Psoas muscle (tissue), 7 donors: ENCODE measurements at regions not wholly inside any gene's neighbourhood (a gene's known extent, or its start where the extent isn't known, plus 50 kb on each side); places are given as distances from the start of the nearest gene placed in this dataset.

ENCODE experiments used
- ATAC-seq, 4 donors: fragments of 200-7000 bp; cut with Tn5 transposase; one replicate each; pipeline ENCODE4 v1.9.1; 2020; ENCODE audit warnings: moderate library complexity in 3 of 4, mild to moderate bottlenecking in 2 of 4
- DNase-seq, 2 donors: peaks; one replicate each; pipeline ENCODE4 v3.0.0-alpha.2; 2020
- H3K27ac ChIP-seq: fragments of 200-600 bp; one replicate; pipeline ENCODE4 v1.8.0; 2022
- H3K27me3 ChIP-seq, 3 donors: fragments of 200-600 bp in 1 of 3; one replicate each; pipeline versions ENCODE4 v1.6.1 to v1.8.0; 2013 to 2022; ENCODE audit warnings: low read length in 2 of 3, mild to moderate bottlenecking in 2 of 3, moderate library complexity in 1 of 3; ENCODE audit not compliant: insufficient read depth in 3 of 3
- H3K36me3 ChIP-seq, 2 donors: fragments of 200-600 bp in 1 of 2; one replicate each; pipeline versions ENCODE4 v1.6.1 to v1.8.0; 2013 to 2022; ENCODE audit warnings: low read depth in 1 of 2, mild to moderate bottlenecking in 1 of 2, moderate library complexity in 1 of 2; ENCODE audit not compliant: insufficient read depth in 1 of 2
- H3K4me1 ChIP-seq: fragments of 200-600 bp; one replicate; pipeline ENCODE4 v1.8.0; 2022
- H3K4me3 ChIP-seq: fragments of 200-600 bp; one replicate; pipeline ENCODE4 v1.8.0; 2022; ENCODE audit warnings: mild to moderate bottlenecking
- H3K9me3 ChIP-seq: fragments of 200-600 bp; one replicate; pipeline ENCODE4 v1.8.0; 2022
- WGBS, 3 donors: extraction: QIAGEN DNeasy Blood & Tissue Kit; methylation state at CpG; one replicate each; pipeline versions ENCODE4 v1.1.6 to v1.1.7; 2013; 5-methylcytosine and 5-hydroxymethylcytosine counted together
- intact Hi-C, 2 donors: fragments of 100-400 bp; cut with DNase I; formaldehyde crosslinking; loops; one replicate each; pipeline versions ENCODE4 v1.11.0 to v1.14.2; 2022
- TF ChIP-seq, protein P1 (sequence below): fragments of 200-600 bp; IDR thresholded peaks from one replicate; pipeline ENCODE4 v1.8.0; 2022; ENCODE audit warnings: antibody characterized with exemption
- donor health status: healthy with polysubstance abuse.
- donor health status: DM: no; HTN: no; CAD: no; lungs with moderate emphysema.
- donor health status: Bipolar disorder and iron deficiency.
- donor health status: healthy.
- donor health status: DM: yes; HTN: yes; CAD: no.
- donor health status: DM: no; HTN: no; CAD: no.
- donor health status: DM: yes; HTN: yes; CAD: no.

DNA sequence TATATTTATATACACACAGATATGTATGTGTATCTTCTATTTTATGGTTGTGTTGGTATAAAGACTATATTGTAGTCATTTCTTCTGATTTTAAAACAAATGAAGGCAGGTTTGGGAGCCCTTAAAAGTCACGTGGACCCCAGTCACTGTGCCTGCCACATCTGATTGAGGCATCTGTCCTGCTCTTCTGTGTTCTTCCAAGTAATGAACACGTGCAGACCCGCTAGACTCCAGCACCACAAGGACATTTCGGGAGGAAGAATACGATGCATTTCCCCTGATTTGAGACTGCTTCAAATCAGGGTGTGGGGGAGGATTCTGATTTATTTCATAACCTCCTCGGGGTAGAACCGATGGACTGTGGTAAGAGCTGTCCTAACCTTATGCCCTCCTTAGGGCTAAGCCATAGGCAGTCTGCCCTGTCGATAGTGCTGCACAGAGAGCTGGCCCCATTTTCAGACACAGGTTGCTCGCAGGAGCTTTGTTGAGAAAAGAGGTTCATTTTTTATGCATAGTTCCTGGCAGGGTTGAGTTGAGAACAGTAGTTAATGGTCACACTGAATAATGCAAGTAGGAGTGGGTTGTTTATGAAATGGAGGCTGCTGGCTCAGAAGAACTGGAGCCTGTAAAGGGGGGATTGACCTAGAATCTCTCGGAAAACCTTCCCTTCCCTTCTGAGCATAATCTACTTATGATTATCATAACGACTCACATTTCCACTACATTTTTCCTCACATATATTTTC lies 55.0 kb upstream of the C10orf120 start:
- ATAC-seq (no peak), DNase-seq (no peak)
- H3K4me3 ChIP-seq: no peak overlapping the region
- no peaks in the 10 kb centered on the region for H3K36me3 ChIP-seq
- H3K27me3 ChIP-seq: no peaks in the 10 kb centered on the region
- 75 to 78% (median 77%) methylated on average over 11 of the region's 11 CpGs for WGBS, 3 donors
- intact Hi-C loops: no loop called here
- H3K27ac ChIP-seq: no peak overlapping the region
- H3K9me3 ChIP-seq: peaks cover 16% of the 10 kb centered on the region
- no peaks in the 10 kb centered on the region for H3K4me1 ChIP-seq
- TF ChIP-seq, protein P1, sequence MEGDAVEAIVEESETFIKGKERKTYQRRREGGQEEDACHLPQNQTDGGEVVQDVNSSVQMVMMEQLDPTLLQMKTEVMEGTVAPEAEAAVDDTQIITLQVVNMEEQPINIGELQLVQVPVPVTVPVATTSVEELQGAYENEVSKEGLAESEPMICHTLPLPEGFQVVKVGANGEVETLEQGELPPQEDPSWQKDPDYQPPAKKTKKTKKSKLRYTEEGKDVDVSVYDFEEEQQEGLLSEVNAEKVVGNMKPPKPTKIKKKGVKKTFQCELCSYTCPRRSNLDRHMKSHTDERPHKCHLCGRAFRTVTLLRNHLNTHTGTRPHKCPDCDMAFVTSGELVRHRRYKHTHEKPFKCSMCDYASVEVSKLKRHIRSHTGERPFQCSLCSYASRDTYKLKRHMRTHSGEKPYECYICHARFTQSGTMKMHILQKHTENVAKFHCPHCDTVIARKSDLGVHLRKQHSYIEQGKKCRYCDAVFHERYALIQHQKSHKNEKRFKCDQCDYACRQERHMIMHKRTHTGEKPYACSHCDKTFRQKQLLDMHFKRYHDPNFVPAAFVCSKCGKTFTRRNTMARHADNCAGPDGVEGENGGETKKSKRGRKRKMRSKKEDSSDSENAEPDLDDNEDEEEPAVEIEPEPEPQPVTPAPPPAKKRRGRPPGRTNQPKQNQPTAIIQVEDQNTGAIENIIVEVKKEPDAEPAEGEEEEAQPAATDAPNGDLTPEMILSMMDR: no peak

DNA sequence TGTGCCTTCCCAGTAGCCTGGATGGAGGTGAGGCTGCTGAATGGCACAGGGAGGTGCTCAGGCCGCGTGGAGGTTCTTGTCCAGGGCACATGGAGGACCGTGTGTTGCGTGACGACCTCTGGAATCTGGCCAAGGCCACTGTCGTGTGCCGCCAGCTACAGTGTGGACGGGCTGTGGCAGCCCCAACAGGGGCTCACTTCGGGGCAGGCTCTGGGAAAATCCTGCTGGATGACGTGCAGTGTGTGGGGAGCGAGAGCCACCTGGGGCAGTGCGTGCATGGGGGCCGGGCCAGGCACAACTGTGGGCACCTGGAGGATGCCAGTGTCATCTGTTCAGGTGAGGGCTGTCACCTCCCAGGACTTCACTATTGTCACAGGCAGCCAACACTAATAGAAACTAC lies 50.2 kb upstream of the C10orf120 start:
- no peak overlapping the region for H3K27ac ChIP-seq
- TF ChIP-seq, protein P1: no peak
- no peaks in the 10 kb centered on the region for H3K4me1 ChIP-seq
- H3K9me3 ChIP-seq: no peaks in the 10 kb centered on the region
- no peak for DNase-seq
- H3K36me3 ChIP-seq: no peaks in the 10 kb centered on the region
- H3K27me3 ChIP-seq: peaks cover 0 to 6% (median 0%) of the 10 kb centered on the region in 3 donors
- 60 to 69% (median 65%) methylated on average over 13 of the region's 13 CpGs for WGBS, 3 donors
- no peak for ATAC-seq
- intact Hi-C loops: loop anchor here in 1 of 2 donors (10.0 kb wide), 1 partner anchor 1755 kb away; no protein-coding TSS in a partner anchor
- no peak overlapping the region for H3K4me3 ChIP-seq
